ENCODE measurements at regions not wholly inside any gene's neighbourhood (a gene's known extent, or its start where the extent isn't known, plus 50 kb on each side); places are given as distances from the start of the nearest gene placed in this dataset.

GRCh38 chr11:103773537-103773936, 262.9 kb upstream of the DDI1 start:
- in situ Hi-C loops (cut with HindIII; ENCODE audit: extremely low pct_ligation_motif_present, low pct_unique_long_range_greater_than_20kb), result no loop called here
- 45% methylated on average over 13 of the region's 13 CpGs for WGBS (ENCODE audit: low lambda C conversion rate)
- no peak for ATAC-seq

More at GRCh38 chr11:103773537-103773936, 262.9 kb upstream of the DDI1 start:
- BruUV-seq (replicated peaks), result no TSS peak
- TF ChIP-seq ZBTB2 (CRISPR knock-in tag; IDR thresholded peaks at IDR 0.05; ENCODE audit: low read depth) (no peak), ZNF343 (CRISPR knock-in tag; IDR thresholded peaks at IDR 0.05) (no peak), MLXIP (CRISPR knock-in tag; IDR thresholded peaks at IDR 0.05; ENCODE audit: borderline replicate concordance) (no peak), ZNF136 (CRISPR knock-in tag; IDR thresholded peaks at IDR 0.05; ENCODE audit: low read depth) (no peak), ZNF276 (CRISPR knock-in tag; IDR thresholded peaks at IDR 0.05; ENCODE audit: low read depth) (no peak), KLF12 (CRISPR knock-in tag; IDR thresholded peaks at IDR 0.05; ENCODE audit: borderline replicate concordance) (no peak), ZNF33A (CRISPR knock-in tag; IDR thresholded peaks at IDR 0.05; ENCODE audit: borderline replicate concordance) (no peak), ZNF460 (CRISPR knock-in tag; IDR thresholded peaks at IDR 0.05; ENCODE audit: borderline replicate concordance) (no peak)
- Histone ChIP-seq H3K27ac (ENCODE audit: extremely low read length, insufficient read depth, low read length) (no peak overlapping the region), H3K9ac (ENCODE audit: insufficient read depth, low read depth, low read length) (no peak overlapping the region), H4K20me1 (ENCODE audit: insufficient read depth, low read length) (no peaks in the 10 kb centered on the region), H3K27me3 (ENCODE audit: control insufficient read depth in 1 of 2, insufficient read depth in 2 of 2, low read length in 2 of 2) (no peaks in the 10 kb centered on the region), H3K4me3 (replicated peaks in 1 of 3; ENCODE audit: insufficient read depth in 1 of 3, low read depth in 2 of 3, low read length in 3 of 3) (no peak overlapping the region), H3K9me3 (ENCODE audit: low read length) (peaks cover 34% of the 10 kb centered on the region), H3K4me1 (ENCODE audit: insufficient read depth, low read length) (no peaks in the 10 kb centered on the region), H3K36me3 (replicated peaks in 1 of 2; ENCODE audit: control insufficient read depth in 1 of 2, insufficient read depth in 2 of 2, low read length in 2 of 2) (no peaks in the 10 kb centered on the region), H3K79me2 (ENCODE audit: insufficient read depth, low read length) (no peaks in the 10 kb centered on the region), H3K4me2 (ENCODE audit: low read depth, low read length) (no peak overlapping the region), H2AFZ (ENCODE audit: low read length) (no peak overlapping the region)
- DNase-seq (ENCODE audit: low spot score), result no peak
- no peak for FAIRE-seq
- intact Hi-C loops (cut with micrococcal nuclease; ENCODE audit: unreplicated experiment), result no loop called here
- ChIA-PET POLR2A (no interaction called here), CTCF (ENCODE audit: low intra/inter-chr PET ratio, low total read pairs) (no interaction called here)

Data from HepG2 (cell line).